OCI-LY3 (cell line): ENCODE measurements at regions not wholly inside any gene's neighbourhood (a gene's known extent, or its start where the extent isn't known, plus 50 kb on each side); places are given as distances from the start of the nearest gene placed in this dataset.

Experiments used
- H2AFZ ChIP-seq: fragments of 200-600, 300-600 bp; shearing (Covaris generic); 2 replicates; pipeline ENCODE4 v1.6.0; 2014; ENCODE audit warnings: antibody characterized with exemption, low read depth, low read length
- H3K27ac ChIP-seq: fragments of 200-600, 300-600 bp; sonication (generic); 2 replicates; pipeline ENCODE4 v1.5.1; 2014; ENCODE audit warnings: mild to moderate bottlenecking, low read length, moderate library complexity, mixed read lengths
- H3K27me3 ChIP-seq: fragments of 200-600, 300-600 bp; sonication (generic); 2 replicates; pipeline ENCODE4 v1.6.1; 2014; ENCODE audit warnings: low read depth, low read length, mixed read lengths
- H3K36me3 ChIP-seq: fragments of 200-600, 300-600 bp; sonication (generic); replicated peaks from 2 replicates; pipeline ENCODE3; 2014; ENCODE audit warnings: low read depth, low read length, mixed read lengths
- H3K4me1 ChIP-seq: fragments of 300-600, 200-600 bp; sonication (generic); 2 replicates; pipeline ENCODE4 v1.6.1; 2014; ENCODE audit warnings: low read length, mixed read lengths
- H3K4me2 ChIP-seq: fragments of 200-600, 300-600 bp; sonication (generic); 2 replicates; pipeline ENCODE4 v1.6.1; 2014; ENCODE audit warnings: low read length, mixed read lengths
- H3K4me3 ChIP-seq: fragments of 300-600, 200-600 bp; sonication (generic); 2 replicates; pipeline ENCODE4 v1.5.1; 2014; ENCODE audit warnings: antibody characterized with exemption, mild to moderate bottlenecking, low read length, moderate library complexity
- H3K79me2 ChIP-seq: fragments of 300-600, 200-600 bp; shearing (Covaris generic); 2 replicates; pipeline ENCODE4 v1.6.1; 2014; ENCODE audit warnings: mild to moderate bottlenecking, low read length, mixed read lengths
- H3K9ac ChIP-seq: fragments of 300-600, 200-600 bp; shearing (Covaris generic); 2 replicates; pipeline ENCODE4 v1.6.0; 2014; ENCODE audit warnings: mild to moderate bottlenecking, low read length, moderate library complexity
- H3K9me3 ChIP-seq: fragments of 200-600, 300-600 bp; shearing (Covaris generic); 2 replicates; pipeline ENCODE4 v1.6.1; 2014; ENCODE audit warnings: low read length, mixed read lengths; ENCODE audit not compliant: insufficient read depth
- H4K20me1 ChIP-seq: fragments of 200-600, 300-600 bp; sonication (generic); 2 replicates; pipeline ENCODE4 v1.6.1; 2016; ENCODE audit warnings: low read length, mixed read lengths; ENCODE audit not compliant: insufficient read depth
- CTCF ChIP-seq: fragments of 200-600, 300-600 bp; sonication (generic); IDR thresholded peaks from 2 replicates; pipeline ENCODE4 v1.5.1; 2014; ENCODE audit warnings: antibody characterized with exemption, low read length, low read depth
- EZH2phosphoT487 ChIP-seq: fragments of 200-600 bp; shearing (Covaris generic); IDR thresholded peaks from 2 replicates; pipeline ENCODE4 v1.6.1; 2018; ENCODE audit warnings: antibody characterized with exemption, mixed run types, low read depth

GRCh38 chr5:152884006-152884405, 478.9 kb upstream of the NMUR2 start:
- Histone ChIP-seq H4K20me1 (no peaks in the 10 kb centered on the region), H3K9me3 (no peaks in the 10 kb centered on the region), H2AFZ (no peak overlapping the region), H3K79me2 (no peaks in the 10 kb centered on the region), H3K4me3 (no peak overlapping the region), H3K27ac (no peak overlapping the region), H3K27me3 (no peaks in the 10 kb centered on the region), H3K4me1 (no peaks in the 10 kb centered on the region), H3K4me2 (no peak overlapping the region), H3K9ac (no peak overlapping the region), H3K36me3 (no peaks in the 10 kb centered on the region)
- TF ChIP-seq CTCF (no peak), EZH2phosphoT487 (no peak)

DNA sequence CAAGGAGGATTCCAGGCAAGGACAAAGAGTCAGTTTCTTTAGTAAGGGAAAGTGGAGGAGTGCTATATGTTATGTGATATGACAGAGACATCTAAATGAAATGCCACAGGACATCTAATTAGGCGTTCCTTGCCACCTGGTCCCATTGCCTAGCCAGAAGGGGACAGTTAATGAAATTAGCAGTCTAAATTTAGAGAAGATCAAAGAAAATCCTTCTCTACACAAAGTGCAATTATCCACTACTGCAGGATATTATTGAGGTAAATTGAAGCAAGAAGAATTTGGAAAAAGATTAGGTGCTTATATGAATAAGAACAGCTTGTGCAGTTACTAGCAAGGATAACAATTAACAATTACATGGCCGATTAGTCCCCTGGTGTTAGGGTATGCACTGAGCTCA, 495.3 kb upstream of the NMUR2 start:
- H3K27me3 ChIP-seq = no peaks in the 10 kb centered on the region
- no peaks in the 10 kb centered on the region for H3K9me3 ChIP-seq
- no peaks in the 10 kb centered on the region for H4K20me1 ChIP-seq
- no peaks in the 10 kb centered on the region for H3K79me2 ChIP-seq
- H3K27ac ChIP-seq = no peak overlapping the region
- H2AFZ ChIP-seq = no peak overlapping the region
- H3K4me3 ChIP-seq = no peak overlapping the region
- TF ChIP-seq CTCF = no peak
- TF ChIP-seq EZH2phosphoT487 = no peak
- H3K36me3 ChIP-seq = no peaks in the 10 kb centered on the region
- H3K4me2 ChIP-seq = no peak overlapping the region
- H3K4me1 ChIP-seq = no peaks in the 10 kb centered on the region
- H3K9ac ChIP-seq = no peak overlapping the region

- no peak overlapping the region for H3K27ac ChIP-seq
- no peaks in the 10 kb centered on the region for H3K79me2 ChIP-seq
- TF ChIP-seq CTCF = no peak
- no peak for TF ChIP-seq EZH2phosphoT487
- H3K4me1 ChIP-seq = no peaks in the 10 kb centered on the region
- no peak overlapping the region for H3K4me3 ChIP-seq
- H2AFZ ChIP-seq = no peak overlapping the region
- H3K4me2 ChIP-seq = no peak overlapping the region
- H3K27me3 ChIP-seq = no peaks in the 10 kb centered on the region
- no peaks in the 10 kb centered on the region for H4K20me1 ChIP-seq
- no peaks in the 10 kb centered on the region for H3K36me3 ChIP-seq
- H3K9ac ChIP-seq = no peak overlapping the region
- H3K9me3 ChIP-seq = no peaks in the 10 kb centered on the region
Observed at GRCh38 chr5:152901754-152902153, 496.7 kb upstream of the NMUR2 start.

GRCh38 chr5:152905286-152905685, 500.2 kb upstream of the NMUR2 start:
- Histone ChIP-seq H3K4me2 (no peak overlapping the region), H3K79me2 (no peaks in the 10 kb centered on the region), H3K27ac (no peak overlapping the region), H3K4me1 (no peaks in the 10 kb centered on the region), H3K9me3 (no peaks in the 10 kb centered on the region), H3K36me3 (no peaks in the 10 kb centered on the region), H4K20me1 (no peaks in the 10 kb centered on the region), H3K4me3 (no peak overlapping the region), H3K9ac (no peak overlapping the region), H3K27me3 (no peaks in the 10 kb centered on the region), H2AFZ (no peak overlapping the region)
- no peak for TF ChIP-seq EZH2phosphoT487
- no peak for TF ChIP-seq CTCF
